DND-41 (cell line): ENCODE measurements at regions not wholly inside any gene's neighbourhood (a gene's known extent, or its start where the extent isn't known, plus 50 kb on each side); places are given as distances from the start of the nearest gene placed in this dataset.

Experiments used
- ATAC-seq: fragments of 200-7000 bp; cut with Tn5 transposase; 3 replicates; pipeline ENCODE4 v1.9.1; 2021; ENCODE audit warnings: low read depth; ENCODE audit not compliant: insufficient read depth
- DNase-seq: peaks from one replicate; pipeline ENCODE4 v3.0.0-alpha.2; 2020
- H2AFZ ChIP-seq: 2 replicates; pipeline ENCODE4 v1.6.0; 2012; ENCODE audit warnings: low read depth, low read length
- H3K27ac ChIP-seq: 2 replicates; pipeline ENCODE4 v1.5.1; 2012; ENCODE audit warnings: low read length, inconsistent platforms
- H3K27me3 ChIP-seq: fragments of 200-600 bp; sonication (generic); 2 replicates; pipeline ENCODE4 v1.6.0; 2012; ENCODE audit warnings: low read length, mild to moderate bottlenecking, inconsistent platforms; ENCODE audit not compliant: insufficient read depth, poor library complexity
- H3K36me3 ChIP-seq: 2 replicates; pipeline ENCODE4 v1.5.1; 2012; ENCODE audit warnings: low read length, inconsistent platforms; ENCODE audit not compliant: insufficient read depth
- H3K4me1 ChIP-seq: 2 replicates; pipeline ENCODE4 v1.5.1; 2012; ENCODE audit warnings: mild to moderate bottlenecking, low read length; ENCODE audit not compliant: insufficient read depth
- H3K4me2 ChIP-seq: 2 replicates; pipeline ENCODE4 v1.6.0; 2012; ENCODE audit warnings: mild to moderate bottlenecking, moderate library complexity, low read length, inconsistent platforms; ENCODE audit not compliant: insufficient read depth
- H3K4me3 ChIP-seq, 2 experiments: fragments of 200-600 bp in 1 of 2; shearing (Covaris generic) in 1 of 2; 2 replicates each; pipeline ENCODE4 v1.5.1; 2012 to 2016; ENCODE audit warnings: inconsistent platforms in 2 of 2, low read length in 2 of 2, mild to moderate bottlenecking in 2 of 2, low read depth in 1 of 2, moderate library complexity in 1 of 2
- H3K79me2 ChIP-seq: 2 replicates; pipeline ENCODE4 v1.6.0; 2012; ENCODE audit warnings: low read length, inconsistent platforms; ENCODE audit not compliant: insufficient read depth
- H3K9ac ChIP-seq: 2 replicates; pipeline ENCODE4 v1.6.0; 2012; ENCODE audit warnings: low read depth, mild to moderate bottlenecking, inconsistent platforms, low read length, moderate library complexity
- H3K9me3 ChIP-seq: 2 replicates; pipeline ENCODE4 v1.5.1; 2012; ENCODE audit warnings: low read length, moderate library complexity, mild to moderate bottlenecking, inconsistent platforms; ENCODE audit not compliant: insufficient read depth, severe bottlenecking
- H4K20me1 ChIP-seq: 2 replicates; pipeline ENCODE4 v1.6.0; 2012; ENCODE audit warnings: low read length; ENCODE audit not compliant: insufficient read depth
- CTCF ChIP-seq: IDR thresholded peaks from 2 replicates; pipeline ENCODE4 v1.5.1; 2012; ENCODE audit warnings: borderline replicate concordance, low read length, moderate library complexity, mild to moderate bottlenecking; ENCODE audit not compliant: poor library complexity, severe bottlenecking; ENCODE audit errors: extremely low read depth
- EZH2 ChIP-seq: IDR thresholded peaks from 3 replicates; pipeline ENCODE4 v1.6.1; 2012; ENCODE audit warnings: borderline replicate concordance, low read depth, mild to moderate bottlenecking, moderate library complexity, low read length, inconsistent platforms; ENCODE audit not compliant: severe bottlenecking

GRCh38 chr2:2730301-2730833 lies 399.3 kb upstream of the MYT1L start:
- Histone ChIP-seq H4K20me1 (no peaks in the 10 kb centered on the region), H2AFZ (no peak overlapping the region), H3K9ac (no peak overlapping the region), H3K4me1 (no peaks in the 10 kb centered on the region), H3K9me3 (peaks cover 2% of the 10 kb centered on the region), H3K79me2 (no peaks in the 10 kb centered on the region), H3K4me3 (no peak overlapping the region), H3K36me3 (no peaks in the 10 kb centered on the region), H3K27me3 (no peaks in the 10 kb centered on the region), H3K4me2 (no peak overlapping the region), H3K27ac (no peak overlapping the region)
- ATAC-seq (no peak), DNase-seq (no peak)
- TF ChIP-seq CTCF (no peak), EZH2 (no peak)

- TF ChIP-seq EZH2 (no peak), CTCF (no peak)
- ATAC-seq: no peak
- Histone ChIP-seq H4K20me1 (no peaks in the 10 kb centered on the region), H3K9ac (no peak overlapping the region), H3K9me3 (peaks cover 2% of the 10 kb centered on the region), H3K27ac (no peak overlapping the region), H3K4me3 (no peak overlapping the region), H2AFZ (no peak overlapping the region), H3K4me2 (no peak overlapping the region), H3K27me3 (no peaks in the 10 kb centered on the region), H3K4me1 (no peaks in the 10 kb centered on the region), H3K36me3 (no peaks in the 10 kb centered on the region), H3K79me2 (no peaks in the 10 kb centered on the region)
- DNase-seq: no peak
These were observed 398.2 kb upstream of the MYT1L start for GRCh38 chr2:2729246-2729645.

GRCh38 chr2:2728635-2729034 lies 397.6 kb upstream of the MYT1L start:
- DNase-seq: no peak
- no peaks in the 10 kb centered on the region for H3K4me1 ChIP-seq
- no peak overlapping the region for H3K4me2 ChIP-seq
- H3K9me3 ChIP-seq: peaks cover 2% of the 10 kb centered on the region
- no peak for ATAC-seq
- no peak overlapping the region for H2AFZ ChIP-seq
- no peak overlapping the region for H3K27ac ChIP-seq
- TF ChIP-seq EZH2 (no peak), CTCF (no peak)
- H4K20me1 ChIP-seq: no peaks in the 10 kb centered on the region
- no peak overlapping the region for H3K9ac ChIP-seq
- no peaks in the 10 kb centered on the region for H3K27me3 ChIP-seq
- H3K4me3 ChIP-seq: no peak overlapping the region
- no peaks in the 10 kb centered on the region for H3K79me2 ChIP-seq
- H3K36me3 ChIP-seq: no peaks in the 10 kb centered on the region
